HepG2 (cell line): ENCODE measurements at regions not wholly inside any gene's neighbourhood (a gene's known extent, or its start where the extent isn't known, plus 50 kb on each side); places are given as distances from the start of the nearest gene placed in this dataset.
A peak's percentile ranks its signal among the peaks of the same experiment; 100 is the strongest.

Experiments used
- ATAC-seq: fragments of 200-7000 bp; cut with Tn5 transposase; 3 replicates; pipeline ENCODE4 v1.9.1; 2020; ENCODE audit warnings: mild to moderate bottlenecking, moderate library complexity
- BruUV-seq: library from RNA; stranded (reverse); fragments of 400-500 nt; replicated peaks from 2 replicates; lab custom pipeline; 2021; lab: Mats Ljungman, UMichigan
- CTCF ChIA-PET: fragments of 300-600 bp; formaldehyde crosslinking; extraction: SDS; loops from one replicate; lab custom pipeline; 2021; ENCODE audit warnings: low total read pairs, inconsistent platforms, low intra/inter-chr PET ratio; lab: Yijun Ruan, JAX
- POLR2A ChIA-PET: fragments of 350-600 bp; sonication (Branson Sonifier 250); formaldehyde crosslinking; loops from one replicate; lab custom pipeline; 2020; ENCODE audit warnings: antibody characterized with exemption, inconsistent platforms; lab: Yijun Ruan, JAX
- DNase-seq: peaks from one replicate; pipeline ENCODE4 v3.0.0-alpha.2; 2015; ENCODE audit warnings: low spot score
- FAIRE-seq: peaks from 3 replicates; lab custom pipeline; 2011; peaks lifted over from hg19 to GRCh38; lab: Jason Lieb, UNC
- H2AFZ ChIP-seq: one replicate; pipeline ENCODE4 v1.6.1; 2011; ENCODE audit warnings: low read length, inconsistent platforms
- H3K27ac ChIP-seq: fragments of 300-600 bp; 3 replicates; pipeline ENCODE4 v1.8.0; 2011; ENCODE audit warnings: mixed run types, mild to moderate bottlenecking, mixed read lengths, low read length, inconsistent platforms; ENCODE audit not compliant: insufficient read depth; ENCODE audit errors: extremely low read length
- H3K27me3 ChIP-seq, 2 experiments: fragments of 200-600 bp in 1 of 2; 2 replicates in 1 of 2; 3 replicates in 1 of 2; pipeline versions ENCODE4 v1.6.0 to v1.8.0; 2011; ENCODE audit warnings: low read length in 2 of 2, mild to moderate bottlenecking in 2 of 2, moderate library complexity in 2 of 2, inconsistent platforms in 1 of 2; ENCODE audit not compliant: insufficient read depth in 2 of 2, control insufficient read depth in 1 of 2
- H3K36me3 ChIP-seq, 2 experiments: fragments of 200-600 bp in 1 of 2; replicated peaks in 1 of 2; 2 replicates in 1 of 2; 3 replicates in 1 of 2; pipeline versions ENCODE4 v1.5.1 to v1.8.0; 2011; ENCODE audit warnings: low read length in 2 of 2, inconsistent platforms in 1 of 2; ENCODE audit not compliant: insufficient read depth in 2 of 2, control insufficient read depth in 1 of 2
- H3K4me1 ChIP-seq: 2 replicates; pipeline ENCODE4 v1.5.1; 2012; ENCODE audit warnings: low read length, inconsistent platforms; ENCODE audit not compliant: insufficient read depth
- H3K4me2 ChIP-seq: 2 replicates; pipeline ENCODE4 v1.6.0; 2011; ENCODE audit warnings: low read depth, low read length, inconsistent platforms
- H3K4me3 ChIP-seq, 3 experiments: fragments of 200-600 bp in 1 of 3; sonication (generic), shearing (Covaris generic) in 1 of 3; replicated peaks in 1 of 3; 2 replicates each; pipeline ENCODE4 v1.5.1; 2011 to 2016; ENCODE audit warnings: low read length in 3 of 3, inconsistent platforms in 2 of 3, low read depth in 2 of 3, mild to moderate bottlenecking in 2 of 3, control low read depth in 1 of 3, mixed read lengths in 1 of 3; ENCODE audit not compliant: insufficient read depth in 1 of 3
- H3K79me2 ChIP-seq: one replicate; pipeline ENCODE4 v1.6.1; 2011; ENCODE audit warnings: low read length, inconsistent platforms; ENCODE audit not compliant: insufficient read depth
- H3K9ac ChIP-seq: 2 replicates; pipeline ENCODE4 v1.6.0; 2011; ENCODE audit warnings: mild to moderate bottlenecking, low read depth, low read length, inconsistent platforms; ENCODE audit not compliant: insufficient read depth
- H3K9me3 ChIP-seq: 2 replicates; pipeline ENCODE4 v1.5.1; 2012; ENCODE audit warnings: mild to moderate bottlenecking, low read length
- H4K20me1 ChIP-seq: 2 replicates; pipeline ENCODE4 v1.6.0; 2011; ENCODE audit warnings: inconsistent platforms, mild to moderate bottlenecking, low read length, moderate library complexity; ENCODE audit not compliant: insufficient read depth
- ATF4 ChIP-seq, 2 experiments: fragments of 450-650 bp in 1 of 2; sonication (generic) in 1 of 2; formaldehyde crosslinking; IDR thresholded peaks; 2 replicates each; pipeline versions ENCODE4 v1.5.0 to v1.8.0; 2020 to 2022; ENCODE audit warnings: mild to moderate bottlenecking in 1 of 2, missing genetic modification reagents in 1 of 2
- ATF7 ChIP-seq, 2 experiments: fragments of 450-650 bp in 1 of 2; sonication (generic) in 1 of 2; formaldehyde crosslinking in 1 of 2; IDR thresholded peaks; 2 replicates each; pipeline versions ENCODE4 v1.4.0 to v1.6.1; 2016 to 2020; ENCODE audit warnings: antibody characterized with exemption in 1 of 2, mild to moderate bottlenecking in 1 of 2, missing genetic modification reagents in 1 of 2
- CREB1 ChIP-seq, 2 experiments: fragments of 450-650 bp in 1 of 2; IDR thresholded peaks; 2 replicates each; pipeline ENCODE4 v1.6.1; 2016 to 2017; ENCODE audit warnings: control low read depth in 1 of 2, mild to moderate bottlenecking in 1 of 2, missing compliant biosample characterization in 1 of 2, missing genetic modification characterization in 1 of 2
- GATAD2A ChIP-seq: IDR thresholded peaks from 2 replicates; pipeline ENCODE4 v1.6.1; 2016
- HNRNPUL1 ChIP-seq: fragments of 200-400 bp; formaldehyde crosslinking; IDR thresholded peaks from 2 replicates; pipeline ENCODE4 v1.6.1; 2017; ENCODE audit warnings: low read depth, mild to moderate bottlenecking, low read length, moderate library complexity
- PAX8 ChIP-seq: sonication (generic); formaldehyde crosslinking; IDR thresholded peaks from 2 replicates; pipeline ENCODE4 v1.8.0; 2022; ENCODE audit warnings: mild to moderate bottlenecking, missing genetic modification reagents, borderline replicate concordance
- WGBS: methylation state at CpG from one replicate; pipeline ENCODE4 v1.1.6; 2017; ENCODE audit warnings: low lambda C conversion rate; 5-methylcytosine and 5-hydroxymethylcytosine counted together
- in situ Hi-C: cut with HindIII; loops from 2 replicates; pipeline ENCODE4 v1.10.0; 2017; ENCODE audit warnings: low pct_unique_long_range_greater_than_20kb; ENCODE audit not compliant: extremely low pct_ligation_motif_present
- intact Hi-C: fragments of 100-400 bp; cut with micrococcal nuclease; formaldehyde crosslinking; loops from one replicate; pipeline ENCODE4 v1.10.0; 2022; ENCODE audit not compliant: unreplicated experiment

DNA sequence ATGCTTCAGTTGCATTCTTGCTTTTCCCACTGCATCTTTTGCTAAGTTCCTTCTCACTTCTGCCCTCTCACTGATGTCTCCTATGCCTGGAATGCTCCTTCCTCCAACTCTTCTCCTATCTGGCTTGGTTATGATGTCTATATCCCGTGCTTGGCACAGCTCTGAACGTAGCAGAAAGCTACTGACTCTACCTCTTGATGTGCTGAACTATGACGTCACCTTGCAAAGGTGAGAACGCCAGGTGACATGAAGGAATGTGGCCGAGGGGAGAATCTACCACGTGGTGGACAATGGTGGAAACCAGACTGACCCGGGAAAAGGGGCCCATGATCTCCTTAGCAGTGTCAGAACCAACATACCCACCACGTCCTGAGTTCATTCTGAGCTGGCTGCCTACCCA lies 209.7 kb downstream of the SH3BP4 start:
- Histone ChIP-seq H3K4me2 (no peak overlapping the region), H3K27ac (no peak overlapping the region), H4K20me1 (no peaks in the 10 kb centered on the region), H3K9ac (no peak overlapping the region), H3K36me3 (no peaks in the 10 kb centered on the region), H2AFZ (no peak overlapping the region), H3K27me3 (peaks cover 0 to 62% of the 10 kb centered on the region in 2 experiments; a peak in 4 of 5 replicates), H3K79me2 (no peaks in the 10 kb centered on the region), H3K9me3 (no peaks in the 10 kb centered on the region), H3K4me3 (no peak overlapping the region), H3K4me1 (no peaks in the 10 kb centered on the region)
- DNase-seq (no peak), FAIRE-seq (no peak), ATAC-seq (no peak)
- ChIA-PET CTCF (no interaction called here), POLR2A (no interaction called here)
- no TSS peak for BruUV-seq
- TF ChIP-seq ATF7 (IDR thresholded peaks at IDR 0.05) = peak; percentile 99
- TF ChIP-seq ATF7 (CRISPR knock-in tag; IDR thresholded peaks at IDR 0.05) = no peak
- TF ChIP-seq PAX8 (CRISPR knock-in tag) = no peak
- TF ChIP-seq CREB1 (IDR thresholded peaks at IDR 0.05) = peak; percentile 97
- TF ChIP-seq CREB1 (CRISPR knock-in tag; IDR thresholded peaks at IDR 0.05) = no peak
- WGBS = 13% methylated on average over 8 of the region's 8 CpGs
- intact Hi-C loops = no loop called here
- in situ Hi-C loops = no loop called here

- in situ Hi-C loops (no loop called here), intact Hi-C loops (no loop called here)
- Histone ChIP-seq H2AFZ (no peak overlapping the region), H3K27ac (no peak overlapping the region), H3K27me3 (peaks cover 0 to 58% of the 10 kb centered on the region in 2 experiments; a peak in 4 of 5 replicates), H3K9ac (no peak overlapping the region), H3K4me3 (no peak overlapping the region), H3K4me2 (no peak overlapping the region), H3K4me1 (no peaks in the 10 kb centered on the region), H4K20me1 (no peaks in the 10 kb centered on the region), H3K36me3 (no peaks in the 10 kb centered on the region), H3K79me2 (no peaks in the 10 kb centered on the region), H3K9me3 (no peaks in the 10 kb centered on the region)
- CTCF ChIA-PET = no interaction called here
- DNase-seq (no peak), FAIRE-seq (no peak), ATAC-seq (no peak)
- POLR2A ChIA-PET = interaction anchor here (0.6 kb wide), 1 partner anchor 65 kb away, joined by 3 read pairs; no protein-coding TSS in a partner anchor
- WGBS = 12% methylated on average over 9 of the region's 9 CpGs
- TF ChIP-seq ATF7 (IDR thresholded peaks at IDR 0.05) (peak; percentile 59), ATF7 (CRISPR knock-in tag; IDR thresholded peaks at IDR 0.05) (no peak), HNRNPUL1 (no peak), GATAD2A (CRISPR knock-in tag) (no peak), CREB1 (IDR thresholded peaks at IDR 0.05) (peak; percentile 32), CREB1 (CRISPR knock-in tag; IDR thresholded peaks at IDR 0.05) (no peak), ATF4 (CRISPR knock-in tag; IDR thresholded peaks at IDR 0.05) (peak in 1 of 2 experiments; percentile 23; a peak in 1 of 4 replicates)
- BruUV-seq = no TSS peak
Observed at GRCh38 chr2:235162082-235162836, 210.4 kb downstream of the SH3BP4 start.
